ENCODE measurements at regions not wholly inside any gene's neighbourhood (a gene's known extent, or its start where the extent isn't known, plus 50 kb on each side); places are given as distances from the start of the nearest gene placed in this dataset.

GRCh38 chr4:141932490-141932889 is 296.1 kb downstream of the IL15 start:
- TF ChIP-seq SMC3 (IDR thresholded peaks at IDR 0.05; ENCODE audit: low read depth, low read length) = no peak
- TF ChIP-seq POLR2A (IDR thresholded peaks at IDR 0.05; ENCODE audit: low read depth, low read length) = no peak
- no peak for TF ChIP-seq RAD21 (IDR thresholded peaks at IDR 0.05; ENCODE audit: low read length)
- TF ChIP-seq, protein P1, sequence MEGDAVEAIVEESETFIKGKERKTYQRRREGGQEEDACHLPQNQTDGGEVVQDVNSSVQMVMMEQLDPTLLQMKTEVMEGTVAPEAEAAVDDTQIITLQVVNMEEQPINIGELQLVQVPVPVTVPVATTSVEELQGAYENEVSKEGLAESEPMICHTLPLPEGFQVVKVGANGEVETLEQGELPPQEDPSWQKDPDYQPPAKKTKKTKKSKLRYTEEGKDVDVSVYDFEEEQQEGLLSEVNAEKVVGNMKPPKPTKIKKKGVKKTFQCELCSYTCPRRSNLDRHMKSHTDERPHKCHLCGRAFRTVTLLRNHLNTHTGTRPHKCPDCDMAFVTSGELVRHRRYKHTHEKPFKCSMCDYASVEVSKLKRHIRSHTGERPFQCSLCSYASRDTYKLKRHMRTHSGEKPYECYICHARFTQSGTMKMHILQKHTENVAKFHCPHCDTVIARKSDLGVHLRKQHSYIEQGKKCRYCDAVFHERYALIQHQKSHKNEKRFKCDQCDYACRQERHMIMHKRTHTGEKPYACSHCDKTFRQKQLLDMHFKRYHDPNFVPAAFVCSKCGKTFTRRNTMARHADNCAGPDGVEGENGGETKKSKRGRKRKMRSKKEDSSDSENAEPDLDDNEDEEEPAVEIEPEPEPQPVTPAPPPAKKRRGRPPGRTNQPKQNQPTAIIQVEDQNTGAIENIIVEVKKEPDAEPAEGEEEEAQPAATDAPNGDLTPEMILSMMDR (conservative IDR thresholded peaks at IDR 0.05; ENCODE audit: low read depth, low read length) = no peak
- TF ChIP-seq MXI1 (IDR thresholded peaks at IDR 0.05; ENCODE audit: borderline replicate concordance, low read depth, low read length) = no peak
- TF ChIP-seq RCOR1 (IDR thresholded peaks at IDR 0.05; ENCODE audit: insufficient replicate concordance, low read length) = no peak
- no peak for TF ChIP-seq MAFK (IDR thresholded peaks at IDR 0.05; ENCODE audit: low read depth, low read length)

Measured in IMR-90 (cell line).